GM18951 (cell line): ENCODE measurements at regions not wholly inside any gene's neighbourhood (a gene's known extent, or its start where the extent isn't known, plus 50 kb on each side); places are given as distances from the start of the nearest gene placed in this dataset.

Experiments used
- POLR2A ChIP-seq: IDR thresholded peaks from 4 replicates; pipeline ENCODE4 v1.6.1; 2011; ENCODE audit warnings: mild to moderate bottlenecking; ENCODE audit not compliant: insufficient read length, insufficient read depth; ENCODE audit errors: extremely low read depth
- in situ Hi-C: fragments of 300-500 bp; cut with MboI; formaldehyde crosslinking; loops from one replicate; pipeline ENCODE4 v1.12.0; 2022; ENCODE audit warnings: low sequenced_read_pairs, mixed read lengths, inconsistent platforms; ENCODE audit not compliant: unreplicated experiment

DNA sequence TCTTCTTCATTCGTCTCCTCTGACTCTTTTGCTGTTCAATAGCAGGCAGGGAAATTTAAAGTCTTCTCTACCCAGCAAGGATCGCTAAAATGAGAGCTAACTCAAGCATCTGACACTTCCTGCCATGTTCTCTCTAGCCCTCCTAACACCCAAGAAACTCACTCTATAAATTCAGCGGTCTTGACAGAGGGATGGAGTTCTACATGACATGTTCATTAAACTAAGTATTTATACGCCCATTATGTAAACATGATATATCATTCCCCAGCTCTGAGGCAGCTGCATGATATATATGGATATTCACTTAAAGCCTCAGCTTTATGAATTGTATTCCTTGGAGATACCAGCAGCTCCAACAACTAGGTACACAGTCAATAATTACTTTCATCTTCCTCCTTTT, 231.0 kb downstream of the METTL4 start:
- TF ChIP-seq POLR2A = no peak
- in situ Hi-C loops = loop anchor here (25.0 kb wide), 1 partner anchor 197 kb away; no protein-coding TSS in a partner anchor

GRCh38 chr18:2348003-2348402, 223.3 kb downstream of the METTL4 start:
- in situ Hi-C loops = loop anchor here (25.0 kb wide), 1 partner anchor 189 kb away; no protein-coding TSS in a partner anchor
- no peak for TF ChIP-seq POLR2A

DNA sequence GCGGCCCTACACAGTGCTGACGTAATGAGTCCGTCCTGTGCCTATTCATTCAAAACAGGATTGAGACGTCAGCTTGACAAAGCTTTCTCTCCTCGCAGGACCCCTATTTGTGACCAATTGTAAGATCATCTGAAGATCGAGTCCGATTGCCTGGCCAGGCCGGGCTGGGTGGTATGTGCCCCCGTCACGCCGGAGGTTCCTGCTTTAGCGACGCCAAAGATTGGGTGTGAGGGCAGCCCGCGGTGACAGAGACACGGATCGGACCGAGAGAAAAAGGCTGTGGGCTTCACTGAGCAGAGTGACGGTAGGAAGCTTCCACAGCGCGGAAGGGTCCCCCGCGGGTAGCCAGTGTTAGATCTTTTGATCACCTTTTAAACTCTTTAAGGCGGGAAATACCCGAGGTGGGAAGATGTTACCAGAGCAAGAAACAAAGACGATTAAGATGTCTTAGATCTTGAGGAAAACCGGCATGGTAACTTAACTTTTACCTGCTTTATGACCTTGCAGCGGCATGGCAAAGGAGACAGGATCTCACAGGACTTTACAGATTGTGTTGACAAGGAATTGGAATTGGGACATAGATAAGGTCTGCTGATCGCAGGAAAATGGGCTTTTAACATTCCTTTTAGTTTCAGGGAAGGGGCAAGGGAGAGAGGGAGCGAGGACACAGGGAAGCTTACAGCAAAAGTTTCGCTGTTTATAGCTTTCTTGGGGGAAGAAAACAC, 220.0 kb downstream of the METTL4 start:
- in situ Hi-C loops = no loop called here
- TF ChIP-seq POLR2A = no peak

DNA sequence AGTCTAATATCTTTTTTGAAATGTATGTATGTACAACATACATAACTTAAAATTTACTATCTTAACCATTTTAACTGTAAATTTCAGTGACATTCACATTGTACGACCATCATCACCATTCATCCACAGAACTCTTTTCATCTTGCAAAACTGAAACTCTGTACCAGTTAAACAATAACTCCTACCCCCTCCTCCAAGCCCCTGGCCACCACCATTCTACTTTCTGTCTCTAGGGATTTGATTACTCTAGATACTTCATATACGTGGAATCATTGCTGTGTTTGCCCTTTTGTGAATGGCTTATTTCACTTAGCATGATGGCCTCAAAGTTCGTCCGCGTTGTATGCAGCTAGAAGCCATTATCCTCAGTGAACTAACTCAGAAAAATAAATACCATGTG, 217.0 kb downstream of the METTL4 start:
- in situ Hi-C loops = no loop called here

DNA sequence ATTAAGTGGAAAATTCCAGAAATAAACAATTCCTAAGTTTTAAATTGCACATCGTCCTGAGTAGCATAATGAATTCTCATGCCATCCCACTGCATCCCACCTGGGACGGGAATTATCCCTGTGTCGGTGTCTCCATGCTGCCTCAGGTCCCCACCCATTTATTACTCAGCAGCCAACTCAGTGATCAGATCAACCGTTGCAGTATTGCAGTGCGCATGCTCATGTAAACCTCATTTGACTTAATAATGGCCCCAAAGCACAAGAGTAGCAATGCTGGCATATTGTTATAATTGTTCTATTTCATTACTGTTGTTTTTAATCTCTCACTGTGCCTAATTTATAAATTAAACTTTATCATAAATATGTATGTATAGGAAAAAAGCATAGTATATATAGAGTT, 214.4 kb downstream of the METTL4 start:
- in situ Hi-C loops = no loop called here

More for the DNA sequence above, 217.0 kb downstream of the METTL4 start:
- TF ChIP-seq POLR2A = no peak

DNA sequence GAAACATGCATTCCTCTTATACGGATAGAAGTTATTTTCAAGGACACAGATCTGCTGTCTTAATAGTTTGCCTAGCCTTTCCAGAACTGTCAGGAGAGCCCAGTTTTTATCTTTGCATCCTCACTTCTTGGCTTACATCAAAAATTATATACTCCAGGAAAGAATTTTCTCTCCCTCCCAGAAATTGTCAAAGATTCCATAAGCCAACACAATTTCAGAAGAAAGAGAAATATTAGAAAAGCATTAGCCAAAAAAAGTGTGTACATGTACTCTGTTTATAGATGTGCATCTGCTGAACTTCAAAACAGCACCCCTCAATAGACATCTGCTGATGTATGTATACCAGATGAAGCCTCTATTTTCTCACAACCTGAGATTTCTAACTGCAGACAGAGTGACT, 210.4 kb downstream of the METTL4 start:
- no peak for TF ChIP-seq POLR2A
- in situ Hi-C loops = no loop called here

More for the DNA sequence above, 214.4 kb downstream of the METTL4 start:
- no peak for TF ChIP-seq POLR2A

- in situ Hi-C loops = no loop called here
- TF ChIP-seq POLR2A = no peak
Observed at GRCh38 chr18:2368102-2368501, 203.2 kb downstream of the METTL4 start.

GRCh38 chr18:2376707-2377106, 194.6 kb downstream of the METTL4 start:
- TF ChIP-seq POLR2A = no peak
- in situ Hi-C loops = no loop called here

DNA sequence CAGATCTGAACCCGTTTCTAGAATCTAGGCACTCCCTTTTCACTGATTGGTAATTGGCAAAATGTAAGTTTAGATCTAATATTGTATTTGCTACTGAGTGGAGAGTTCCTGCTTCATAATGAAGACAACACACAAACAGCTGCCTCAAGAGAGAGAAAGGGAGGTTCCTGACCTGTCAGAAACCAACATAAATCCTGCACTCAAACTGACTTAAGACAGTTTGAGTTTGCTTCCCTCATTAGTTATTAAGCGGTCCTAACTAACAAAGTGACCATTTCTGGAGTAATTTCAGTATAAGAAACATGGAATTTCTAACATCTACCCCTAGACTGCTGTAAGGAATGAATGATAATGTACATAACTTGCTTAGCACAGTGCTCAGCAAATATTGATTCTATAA, 191.2 kb downstream of the METTL4 start:
- no peak for TF ChIP-seq POLR2A
- in situ Hi-C loops = no loop called here

DNA sequence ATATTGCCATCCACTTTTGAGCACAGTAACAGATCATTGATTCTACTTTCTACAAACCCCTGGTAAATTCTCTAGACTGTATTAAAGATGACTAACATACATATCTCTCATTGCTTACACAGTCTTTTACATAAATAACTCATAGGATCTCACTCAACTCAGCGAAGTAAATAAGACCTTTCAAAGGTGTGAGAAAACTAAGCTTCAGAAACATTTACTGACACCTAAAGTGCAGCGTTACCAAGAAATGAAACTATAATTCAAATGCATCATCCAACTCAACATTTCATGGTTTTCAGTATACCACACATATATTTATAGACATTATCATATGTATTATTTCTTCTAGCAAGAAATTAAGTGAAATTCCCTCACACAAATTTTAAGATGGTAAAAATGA, 189.8 kb downstream of the METTL4 start:
- in situ Hi-C loops = no loop called here
- no peak for TF ChIP-seq POLR2A

DNA sequence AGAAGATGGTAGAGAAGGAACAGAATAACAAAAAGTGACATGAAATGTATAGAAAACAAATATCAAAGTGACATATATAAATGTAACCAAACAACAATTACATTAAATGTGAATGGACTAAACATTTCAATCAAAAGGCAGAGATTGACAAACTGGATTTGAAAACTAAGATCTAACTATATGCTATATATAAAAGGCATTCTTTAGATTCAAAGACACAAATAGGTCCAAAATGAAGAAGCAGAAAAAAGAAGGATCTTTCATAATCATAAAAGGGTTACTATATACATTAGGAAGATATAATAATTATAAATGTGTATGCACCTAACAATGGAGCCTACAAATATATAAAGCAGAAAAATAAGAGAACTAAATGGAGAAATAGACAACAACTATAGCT, 183.7 kb downstream of the METTL4 start:
- no peak for TF ChIP-seq POLR2A
- in situ Hi-C loops = no loop called here

DNA sequence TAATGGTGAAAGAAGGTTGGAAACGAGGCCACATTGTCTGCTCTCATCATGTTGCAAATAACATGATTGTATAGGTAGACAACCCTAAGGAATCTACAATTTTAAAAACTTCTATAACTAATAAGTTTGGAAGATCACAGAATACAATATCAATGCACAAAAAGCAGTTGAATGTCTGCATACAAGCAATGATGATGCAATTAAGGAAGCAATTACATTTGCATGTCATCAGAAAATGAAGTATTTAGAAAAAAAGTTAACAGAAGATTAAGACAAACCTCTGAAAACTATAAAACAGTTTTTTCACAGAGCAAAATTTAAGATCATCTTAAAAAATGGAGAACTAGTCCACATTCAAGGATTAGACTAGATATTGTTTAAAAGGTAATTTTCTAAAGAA, 181.1 kb downstream of the METTL4 start:
- no peak for TF ChIP-seq POLR2A
- in situ Hi-C loops = no loop called here

GRCh38 chr18:2391470-2391869, 179.8 kb downstream of the METTL4 start:
- no peak for TF ChIP-seq POLR2A
- in situ Hi-C loops = no loop called here

DNA sequence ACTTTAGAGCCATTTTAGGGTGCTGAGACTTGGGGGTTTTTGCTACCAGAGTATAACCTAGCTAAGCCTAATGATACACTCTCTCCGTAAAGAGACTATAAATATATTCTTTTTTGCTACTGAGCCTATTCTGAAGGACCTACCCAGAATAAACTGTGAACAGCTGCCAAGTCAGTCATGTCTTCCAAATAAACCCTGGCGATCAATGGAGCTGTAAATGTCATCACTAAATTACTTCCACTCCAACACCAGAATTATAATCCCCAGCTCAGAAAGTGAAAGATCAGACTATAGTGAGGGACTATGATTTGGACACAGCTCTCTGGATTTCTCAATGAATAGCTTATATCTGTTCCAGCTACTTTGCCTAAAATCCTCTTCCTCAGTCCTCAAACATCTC, 178.9 kb downstream of the METTL4 start:
- in situ Hi-C loops = no loop called here
- no peak for TF ChIP-seq POLR2A
